NCI-H2081 treated with DMSO at 0.1 percent for 48 hours (cell line): ENCODE measurements at regions not wholly inside any gene's neighbourhood (a gene's known extent, or its start where the extent isn't known, plus 50 kb on each side); places are given as distances from the start of the nearest gene placed in this dataset.

Source experiments
- DNase-seq: peaks from one replicate; lab custom pipeline; 2025; lab: John Stamatoyannopoulos, UW

GRCh38 chr1:34409689-34410229 lies 233.1 kb downstream of the C1orf94 start:
- no peak for DNase-seq

- no peak for DNase-seq
Measured at GRCh38 chr1:34412598-34413370, 236.1 kb downstream of the C1orf94 start.

- no peak for DNase-seq
Measured at GRCh38 chr1:34415140-34415539, 238.4 kb downstream of the C1orf94 start.

GRCh38 chr1:34418166-34418565 lies 241.5 kb downstream of the C1orf94 start:
- DNase-seq, result no peak

- no peak for DNase-seq
Measured at GRCh38 chr1:34419663-34420136, 243.0 kb downstream of the C1orf94 start.

GRCh38 chr1:34425046-34425445 lies 248.3 kb downstream of the C1orf94 start:
- DNase-seq, result no peak

GRCh38 chr1:34425785-34426184 lies 249.1 kb downstream of the C1orf94 start:
- DNase-seq, result no peak

- no peak for DNase-seq
Measured at GRCh38 chr1:34426325-34426896, 249.7 kb downstream of the C1orf94 start.

- no peak for DNase-seq
Measured at GRCh38 chr1:34427170-34427569, 250.5 kb downstream of the C1orf94 start.

GRCh38 chr1:34433099-34433498 lies 256.4 kb downstream of the C1orf94 start:
- DNase-seq, result no peak

- no peak for DNase-seq
Measured at GRCh38 chr1:34436836-34437235, 260.1 kb downstream of the C1orf94 start.

GRCh38 chr1:34441259-34442069 lies 264.8 kb downstream of the C1orf94 start:
- no peak for DNase-seq

GRCh38 chr1:34444516-34444915 lies 267.8 kb downstream of the C1orf94 start:
- DNase-seq, result no peak

- no peak for DNase-seq
Measured at GRCh38 chr1:34450325-34450724, 273.6 kb downstream of the C1orf94 start.

GRCh38 chr1:34452451-34452850 lies 275.7 kb downstream of the C1orf94 start:
- DNase-seq, result no peak

- DNase-seq, result no peak
Measured at GRCh38 chr1:34455121-34455520, 278.4 kb downstream of the C1orf94 start.

- DNase-seq, result no peak
Measured at GRCh38 chr1:34460193-34460592, 283.5 kb downstream of the C1orf94 start.

GRCh38 chr1:34470401-34470800 lies 284.4 kb upstream of the GJB5 start:
- no peak for DNase-seq

- no peak for DNase-seq
Measured at GRCh38 chr1:34474566-34474965, 280.3 kb upstream of the GJB5 start.

GRCh38 chr1:34476371-34476770 lies 278.5 kb upstream of the GJB5 start:
- DNase-seq, result no peak

- DNase-seq, result no peak
Measured at GRCh38 chr1:34477632-34478141, 277.2 kb upstream of the GJB5 start.

- no peak for DNase-seq
Measured at GRCh38 chr1:34478515-34479076, 276.3 kb upstream of the GJB5 start.
